ENCODE measurements at regions not wholly inside any gene's neighbourhood (a gene's known extent, or its start where the extent isn't known, plus 50 kb on each side); places are given as distances from the start of the nearest gene placed in this dataset.

- TF ChIP-seq CTCF (IDR thresholded peaks at IDR 0.05; ENCODE audit: low read length) (no peak), EZH2 (IDR thresholded peaks at IDR 0.05; ENCODE audit: borderline replicate concordance, low read length) (no peak)
Observed at GRCh38 chr11:2071748-2072385, 67.3 kb downstream of the IGF2 start.

Data from OCI-LY1 (cell line).